HG03571 (cell line): ENCODE measurements at regions not wholly inside any gene's neighbourhood (a gene's known extent, or its start where the extent isn't known, plus 50 kb on each side); places are given as distances from the start of the nearest gene placed in this dataset.

Source experiments
- ATAC-seq: cut with Tn5 transposase; IDR thresholded peaks from one replicate; pipeline ENCODE4 v1.9.1; 2021; ENCODE audit not compliant: unreplicated experiment

GRCh38 chr5:89437450-89438435, 554.8 kb upstream of the MEF2C start:
- ATAC-seq: no peak

- no peak for ATAC-seq
These were observed 553.5 kb upstream of the MEF2C start for GRCh38 chr5:89436464-89436863.

- peak; percentile 81 for ATAC-seq
These were observed 552.4 kb upstream of the MEF2C start for GRCh38 chr5:89435347-89435746.

GRCh38 chr5:89428624-89429023, 545.6 kb upstream of the MEF2C start:
- no peak for ATAC-seq

- ATAC-seq: no peak
These were observed 542.1 kb upstream of the MEF2C start for GRCh38 chr5:89425062-89425461.

GRCh38 chr5:89421035-89421434, 538.1 kb upstream of the MEF2C start:
- no peak for ATAC-seq

GRCh38 chr5:89418407-89419085, 535.6 kb upstream of the MEF2C start:
- ATAC-seq: no peak

GRCh38 chr5:89417990-89418389, 535.0 kb upstream of the MEF2C start:
- ATAC-seq: no peak

GRCh38 chr5:89417515-89417914, 534.5 kb upstream of the MEF2C start:
- ATAC-seq: no peak

GRCh38 chr5:89411891-89412290, 528.9 kb upstream of the MEF2C start:
- no peak for ATAC-seq

- ATAC-seq: no peak
These were observed 524.1 kb upstream of the MEF2C start for GRCh38 chr5:89407054-89407453.

- no peak for ATAC-seq
These were observed 518.7 kb upstream of the MEF2C start for GRCh38 chr5:89401659-89402058.

GRCh38 chr5:89401012-89401411, 518.0 kb upstream of the MEF2C start:
- ATAC-seq: no peak

- ATAC-seq: no peak
These were observed 516.6 kb upstream of the MEF2C start for GRCh38 chr5:89399548-89399947.

GRCh38 chr5:89397096-89397495, 514.1 kb upstream of the MEF2C start:
- peak; percentile 78 for ATAC-seq

- ATAC-seq: peak; percentile 72
These were observed 513.4 kb upstream of the MEF2C start for GRCh38 chr5:89396278-89396954.

- no peak for ATAC-seq
These were observed 512.1 kb upstream of the MEF2C start for GRCh38 chr5:89395111-89395510.

- no peak for ATAC-seq
These were observed 505.9 kb upstream of the MEF2C start for GRCh38 chr5:89388872-89389271.

GRCh38 chr5:89384391-89384790, 501.4 kb upstream of the MEF2C start:
- ATAC-seq: no peak

GRCh38 chr5:89380635-89381034, 497.7 kb upstream of the MEF2C start:
- ATAC-seq: no peak

GRCh38 chr5:89377767-89378455, 494.9 kb upstream of the MEF2C start:
- no peak for ATAC-seq
